WTC11 (cell line): ENCODE measurements at regions not wholly inside any gene's neighbourhood (a gene's known extent, or its start where the extent isn't known, plus 50 kb on each side); places are given as distances from the start of the nearest gene placed in this dataset.

Experiments used
- ATAC-seq: fragments of 200-7000 bp; cut with Tn5 transposase; 2 replicates; pipeline ENCODE4 v1.10.0; 2021; ENCODE audit warnings: mild to moderate bottlenecking, moderate library complexity
- CTCF ChIA-PET: fragments of 300-600 bp; sonication (Branson Sonifier 250); formaldehyde crosslinking; loops from one replicate; lab custom pipeline; 2021; ENCODE audit warnings: antibody characterized with exemption; lab: Charles Lee
- POLR2A ChIA-PET: fragments of 350-600 bp; sonication (Branson Sonifier 250); formaldehyde crosslinking; loops from one replicate; lab custom pipeline; 2021; ENCODE audit warnings: antibody characterized with exemption; lab: Charles Lee
- DNase-seq: peaks from one replicate; pipeline ENCODE4 v3.0.0; 2021; ENCODE audit warnings: low spot score
- H3K27ac Mint-ChIP-seq: 2 replicates; pipeline ENCODE4 v1.8.0; 2021; ENCODE audit warnings: mixed read lengths
- H3K27me3 Mint-ChIP-seq: 2 replicates; pipeline ENCODE4 v1.8.0; 2021; ENCODE audit warnings: low read depth, mild to moderate bottlenecking, moderate library complexity, mixed read lengths
- H3K36me3 Mint-ChIP-seq: 2 replicates; pipeline ENCODE4 v1.8.0; 2021; ENCODE audit warnings: mixed read lengths
- H3K4me1 Mint-ChIP-seq: 2 replicates; pipeline ENCODE4 v1.8.0; 2022; ENCODE audit warnings: mixed read lengths
- H3K4me3 Mint-ChIP-seq: 2 replicates; pipeline ENCODE4 v1.8.0; 2021; ENCODE audit warnings: mild to moderate bottlenecking, moderate library complexity, mixed read lengths
- H3K9me3 Mint-ChIP-seq: 2 replicates; pipeline ENCODE4 v1.8.0; 2021; ENCODE audit warnings: mixed read lengths
- CREB1 ChIP-seq: sonication (generic); formaldehyde crosslinking; IDR thresholded peaks from 2 replicates; pipeline ENCODE4 v1.8.0; 2023; ENCODE audit warnings: mild to moderate bottlenecking, missing genetic modification reagents
- CTCF ChIP-seq: fragments of 200-600 bp; IDR thresholded peaks from 2 replicates; pipeline ENCODE4 v1.8.0; 2022; ENCODE audit warnings: antibody characterized with exemption
- FOXK1 ChIP-seq: sonication (generic); formaldehyde crosslinking; IDR thresholded peaks from 2 replicates; pipeline ENCODE4 v1.8.0; 2022; ENCODE audit warnings: mild to moderate bottlenecking, moderate library complexity, missing genetic modification reagents
- IRF1 ChIP-seq: sonication (generic); formaldehyde crosslinking; IDR thresholded peaks from 2 replicates; pipeline ENCODE4 v1.8.0; 2023; ENCODE audit warnings: missing genetic modification reagents
- MYBL2 ChIP-seq: sonication (generic); formaldehyde crosslinking; IDR thresholded peaks from 2 replicates; pipeline ENCODE4 v1.8.1; 2023; ENCODE audit warnings: mild to moderate bottlenecking, moderate library complexity, missing genetic modification reagents
- PRRX2 ChIP-seq: fragments of 250-450 bp; sonication (Bioruptor Pico); IDR thresholded peaks from 2 replicates; pipeline ENCODE4 v1.8.0; 2021; ENCODE audit warnings: mild to moderate bottlenecking
- SOX15 ChIP-seq: fragments of 250-450 bp; sonication (Bioruptor Pico); IDR thresholded peaks from 2 replicates; pipeline ENCODE4 v1.9.0; 2021; ENCODE audit warnings: mild to moderate bottlenecking
- ZNF121 ChIP-seq: sonication (generic); formaldehyde crosslinking; IDR thresholded peaks from 2 replicates; pipeline ENCODE4 v1.8.0; 2023; ENCODE audit warnings: missing genetic modification reagents
- ZNF138 ChIP-seq: sonication (generic); formaldehyde crosslinking; conservative IDR thresholded peaks from 2 replicates; pipeline ENCODE4 v1.8.1; 2022; ENCODE audit warnings: mild to moderate bottlenecking, moderate library complexity, missing genetic modification reagents
- ZNF396 ChIP-seq: fragments of 250-450 bp; sonication (Bioruptor Pico); IDR thresholded peaks from 2 replicates; pipeline ENCODE4 v1.8.0; 2021; ENCODE audit warnings: mild to moderate bottlenecking, moderate library complexity, borderline replicate concordance
- ZNF416 ChIP-seq: fragments of 250-450 bp; sonication (Bioruptor Pico); IDR thresholded peaks from 2 replicates; pipeline ENCODE4 v1.9.0; 2021; ENCODE audit warnings: mild to moderate bottlenecking, inconsistent platforms
- ZSCAN18 ChIP-seq: fragments of 250-450 bp; sonication (Bioruptor Pico); IDR thresholded peaks from 2 replicates; pipeline ENCODE4 v2.1.2; 2022; ENCODE audit warnings: mild to moderate bottlenecking, moderate library complexity
- TF ChIP-seq, protein P1 (sequence below): fragments of 250-450 bp; sonication (Bioruptor Pico); IDR thresholded peaks from 2 replicates; pipeline ENCODE4 v1.9.0; 2021; ENCODE audit warnings: mild to moderate bottlenecking, borderline replicate concordance
- TF ChIP-seq, protein P2 (sequence below): sonication (generic); formaldehyde crosslinking; IDR thresholded peaks from 2 replicates; pipeline ENCODE4 v1.8.1; 2023; ENCODE audit warnings: mild to moderate bottlenecking, missing genetic modification reagents, moderate library complexity
- TF ChIP-seq, protein P3 (sequence below): sonication (generic); formaldehyde crosslinking; IDR thresholded peaks from 2 replicates; pipeline ENCODE4 v1.8.1; 2023; ENCODE audit warnings: mild to moderate bottlenecking, moderate library complexity, missing genetic modification reagents
- TF ChIP-seq, protein P4 (sequence below): sonication (generic); formaldehyde crosslinking; IDR thresholded peaks from 2 replicates; pipeline ENCODE4 v1.8.0; 2023; ENCODE audit warnings: missing genetic modification reagents, mild to moderate bottlenecking, borderline replicate concordance
- TF ChIP-seq, protein P5 (sequence below): fragments of 250-450 bp; sonication (Bioruptor Pico); IDR thresholded peaks from 2 replicates; pipeline ENCODE4 v1.9.0; 2021; ENCODE audit warnings: mild to moderate bottlenecking
- TF ChIP-seq, protein P6 (sequence below): sonication (generic); formaldehyde crosslinking; IDR thresholded peaks from 2 replicates; pipeline ENCODE4 v1.8.1; 2022; ENCODE audit warnings: low read depth, mild to moderate bottlenecking, moderate library complexity, missing genetic modification reagents, borderline replicate concordance

DNA sequence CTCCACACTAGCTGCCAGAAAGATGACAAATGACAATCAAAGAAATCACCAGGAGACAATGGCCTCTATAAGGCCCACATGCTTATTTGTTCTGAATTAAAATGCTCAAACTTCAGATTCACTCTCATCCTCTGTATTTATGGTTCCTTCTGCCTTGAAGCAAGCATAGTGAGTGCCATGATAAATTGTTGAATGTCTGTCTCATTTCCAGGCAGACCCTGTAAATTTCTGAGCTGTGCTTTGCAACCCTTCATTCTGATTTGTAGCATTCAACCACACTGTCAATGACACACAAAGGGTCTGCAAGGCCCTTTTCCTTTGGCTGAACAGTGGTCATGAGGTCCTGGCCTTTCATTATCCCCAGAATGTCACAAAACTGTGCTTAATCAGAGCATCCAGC lies 506.6 kb upstream of the GHITM start:
- CTCF ChIA-PET: no interaction called here
- ATAC-seq: no peak
- POLR2A ChIA-PET: no interaction called here
- DNase-seq: no peak
- H3K27ac Mint-ChIP-seq: no peak overlapping the region
- H3K27me3 Mint-ChIP-seq: no peaks in the 10 kb centered on the region; the same call in 1 of the 2 replicates
- H3K4me3 Mint-ChIP-seq: no peak overlapping the region
- H3K9me3 Mint-ChIP-seq: no peaks in the 10 kb centered on the region
- H3K36me3 Mint-ChIP-seq: no peaks in the 10 kb centered on the region
- TF ChIP-seq MYBL2 (no peak), ZNF138 (CRISPR knock-in tag) (no peak), CTCF (no peak), PRRX2 (CRISPR knock-in tag) (no peak), ZNF121 (no peak), ZNF416 (CRISPR knock-in tag) (no peak), FOXK1 (CRISPR knock-in tag) (no peak), SOX15 (CRISPR knock-in tag) (no peak), CREB1 (CRISPR knock-in tag) (no peak), ZNF396 (CRISPR knock-in tag) (no peak), IRF1 (CRISPR knock-in tag) (no peak), ZSCAN18 (no peak)
- TF ChIP-seq, protein P1, sequence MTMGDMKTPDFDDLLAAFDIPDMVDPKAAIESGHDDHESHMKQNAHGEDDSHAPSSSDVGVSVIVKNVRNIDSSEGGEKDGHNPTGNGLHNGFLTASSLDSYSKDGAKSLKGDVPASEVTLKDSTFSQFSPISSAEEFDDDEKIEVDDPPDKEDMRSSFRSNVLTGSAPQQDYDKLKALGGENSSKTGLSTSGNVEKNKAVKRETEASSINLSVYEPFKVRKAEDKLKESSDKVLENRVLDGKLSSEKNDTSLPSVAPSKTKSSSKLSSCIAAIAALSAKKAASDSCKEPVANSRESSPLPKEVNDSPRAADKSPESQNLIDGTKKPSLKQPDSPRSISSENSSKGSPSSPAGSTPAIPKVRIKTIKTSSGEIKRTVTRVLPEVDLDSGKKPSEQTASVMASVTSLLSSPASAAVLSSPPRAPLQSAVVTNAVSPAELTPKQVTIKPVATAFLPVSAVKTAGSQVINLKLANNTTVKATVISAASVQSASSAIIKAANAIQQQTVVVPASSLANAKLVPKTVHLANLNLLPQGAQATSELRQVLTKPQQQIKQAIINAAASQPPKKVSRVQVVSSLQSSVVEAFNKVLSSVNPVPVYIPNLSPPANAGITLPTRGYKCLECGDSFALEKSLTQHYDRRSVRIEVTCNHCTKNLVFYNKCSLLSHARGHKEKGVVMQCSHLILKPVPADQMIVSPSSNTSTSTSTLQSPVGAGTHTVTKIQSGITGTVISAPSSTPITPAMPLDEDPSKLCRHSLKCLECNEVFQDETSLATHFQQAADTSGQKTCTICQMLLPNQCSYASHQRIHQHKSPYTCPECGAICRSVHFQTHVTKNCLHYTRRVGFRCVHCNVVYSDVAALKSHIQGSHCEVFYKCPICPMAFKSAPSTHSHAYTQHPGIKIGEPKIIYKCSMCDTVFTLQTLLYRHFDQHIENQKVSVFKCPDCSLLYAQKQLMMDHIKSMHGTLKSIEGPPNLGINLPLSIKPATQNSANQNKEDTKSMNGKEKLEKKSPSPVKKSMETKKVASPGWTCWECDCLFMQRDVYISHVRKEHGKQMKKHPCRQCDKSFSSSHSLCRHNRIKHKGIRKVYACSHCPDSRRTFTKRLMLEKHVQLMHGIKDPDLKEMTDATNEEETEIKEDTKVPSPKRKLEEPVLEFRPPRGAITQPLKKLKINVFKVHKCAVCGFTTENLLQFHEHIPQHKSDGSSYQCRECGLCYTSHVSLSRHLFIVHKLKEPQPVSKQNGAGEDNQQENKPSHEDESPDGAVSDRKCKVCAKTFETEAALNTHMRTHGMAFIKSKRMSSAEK (CRISPR knock-in tag): no peak
- TF ChIP-seq, protein P2, sequence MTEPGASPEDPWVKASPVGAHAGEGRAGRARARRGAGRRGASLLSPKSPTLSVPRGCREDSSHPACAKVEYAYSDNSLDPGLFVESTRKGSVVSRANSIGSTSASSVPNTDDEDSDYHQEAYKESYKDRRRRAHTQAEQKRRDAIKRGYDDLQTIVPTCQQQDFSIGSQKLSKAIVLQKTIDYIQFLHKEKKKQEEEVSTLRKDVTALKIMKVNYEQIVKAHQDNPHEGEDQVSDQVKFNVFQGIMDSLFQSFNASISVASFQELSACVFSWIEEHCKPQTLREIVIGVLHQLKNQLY (CRISPR knock-in tag): no peak
- TF ChIP-seq, protein P3, sequence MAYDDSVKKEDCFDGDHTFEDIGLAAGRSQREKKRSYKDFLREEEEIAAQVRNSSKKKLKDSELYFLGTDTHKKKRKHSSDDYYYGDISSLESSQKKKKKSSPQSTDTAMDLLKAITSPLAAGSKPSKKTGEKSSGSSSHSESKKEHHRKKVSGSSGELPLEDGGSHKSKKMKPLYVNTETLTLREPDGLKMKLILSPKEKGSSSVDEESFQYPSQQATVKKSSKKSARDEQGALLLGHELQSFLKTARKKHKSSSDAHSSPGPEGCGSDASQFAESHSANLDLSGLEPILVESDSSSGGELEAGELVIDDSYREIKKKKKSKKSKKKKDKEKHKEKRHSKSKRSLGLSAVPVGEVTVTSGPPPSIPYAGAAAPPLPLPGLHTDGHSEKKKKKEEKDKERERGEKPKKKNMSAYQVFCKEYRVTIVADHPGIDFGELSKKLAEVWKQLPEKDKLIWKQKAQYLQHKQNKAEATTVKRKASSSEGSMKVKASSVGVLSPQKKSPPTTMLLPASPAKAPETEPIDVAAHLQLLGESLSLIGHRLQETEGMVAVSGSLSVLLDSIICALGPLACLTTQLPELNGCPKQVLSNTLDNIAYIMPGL (CRISPR knock-in tag): no peak
- TF ChIP-seq, protein P4, sequence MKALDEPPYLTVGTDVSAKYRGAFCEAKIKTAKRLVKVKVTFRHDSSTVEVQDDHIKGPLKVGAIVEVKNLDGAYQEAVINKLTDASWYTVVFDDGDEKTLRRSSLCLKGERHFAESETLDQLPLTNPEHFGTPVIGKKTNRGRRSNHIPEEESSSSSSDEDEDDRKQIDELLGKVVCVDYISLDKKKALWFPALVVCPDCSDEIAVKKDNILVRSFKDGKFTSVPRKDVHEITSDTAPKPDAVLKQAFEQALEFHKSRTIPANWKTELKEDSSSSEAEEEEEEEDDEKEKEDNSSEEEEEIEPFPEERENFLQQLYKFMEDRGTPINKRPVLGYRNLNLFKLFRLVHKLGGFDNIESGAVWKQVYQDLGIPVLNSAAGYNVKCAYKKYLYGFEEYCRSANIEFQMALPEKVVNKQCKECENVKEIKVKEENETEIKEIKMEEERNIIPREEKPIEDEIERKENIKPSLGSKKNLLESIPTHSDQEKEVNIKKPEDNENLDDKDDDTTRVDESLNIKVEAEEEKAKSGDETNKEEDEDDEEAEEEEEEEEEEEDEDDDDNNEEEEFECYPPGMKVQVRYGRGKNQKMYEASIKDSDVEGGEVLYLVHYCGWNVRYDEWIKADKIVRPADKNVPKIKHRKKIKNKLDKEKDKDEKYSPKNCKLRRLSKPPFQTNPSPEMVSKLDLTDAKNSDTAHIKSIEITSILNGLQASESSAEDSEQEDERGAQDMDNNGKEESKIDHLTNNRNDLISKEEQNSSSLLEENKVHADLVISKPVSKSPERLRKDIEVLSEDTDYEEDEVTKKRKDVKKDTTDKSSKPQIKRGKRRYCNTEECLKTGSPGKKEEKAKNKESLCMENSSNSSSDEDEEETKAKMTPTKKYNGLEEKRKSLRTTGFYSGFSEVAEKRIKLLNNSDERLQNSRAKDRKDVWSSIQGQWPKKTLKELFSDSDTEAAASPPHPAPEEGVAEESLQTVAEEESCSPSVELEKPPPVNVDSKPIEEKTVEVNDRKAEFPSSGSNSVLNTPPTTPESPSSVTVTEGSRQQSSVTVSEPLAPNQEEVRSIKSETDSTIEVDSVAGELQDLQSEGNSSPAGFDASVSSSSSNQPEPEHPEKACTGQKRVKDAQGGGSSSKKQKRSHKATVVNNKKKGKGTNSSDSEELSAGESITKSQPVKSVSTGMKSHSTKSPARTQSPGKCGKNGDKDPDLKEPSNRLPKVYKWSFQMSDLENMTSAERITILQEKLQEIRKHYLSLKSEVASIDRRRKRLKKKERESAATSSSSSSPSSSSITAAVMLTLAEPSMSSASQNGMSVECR (CRISPR knock-in tag): no peak
- TF ChIP-seq, protein P5, sequence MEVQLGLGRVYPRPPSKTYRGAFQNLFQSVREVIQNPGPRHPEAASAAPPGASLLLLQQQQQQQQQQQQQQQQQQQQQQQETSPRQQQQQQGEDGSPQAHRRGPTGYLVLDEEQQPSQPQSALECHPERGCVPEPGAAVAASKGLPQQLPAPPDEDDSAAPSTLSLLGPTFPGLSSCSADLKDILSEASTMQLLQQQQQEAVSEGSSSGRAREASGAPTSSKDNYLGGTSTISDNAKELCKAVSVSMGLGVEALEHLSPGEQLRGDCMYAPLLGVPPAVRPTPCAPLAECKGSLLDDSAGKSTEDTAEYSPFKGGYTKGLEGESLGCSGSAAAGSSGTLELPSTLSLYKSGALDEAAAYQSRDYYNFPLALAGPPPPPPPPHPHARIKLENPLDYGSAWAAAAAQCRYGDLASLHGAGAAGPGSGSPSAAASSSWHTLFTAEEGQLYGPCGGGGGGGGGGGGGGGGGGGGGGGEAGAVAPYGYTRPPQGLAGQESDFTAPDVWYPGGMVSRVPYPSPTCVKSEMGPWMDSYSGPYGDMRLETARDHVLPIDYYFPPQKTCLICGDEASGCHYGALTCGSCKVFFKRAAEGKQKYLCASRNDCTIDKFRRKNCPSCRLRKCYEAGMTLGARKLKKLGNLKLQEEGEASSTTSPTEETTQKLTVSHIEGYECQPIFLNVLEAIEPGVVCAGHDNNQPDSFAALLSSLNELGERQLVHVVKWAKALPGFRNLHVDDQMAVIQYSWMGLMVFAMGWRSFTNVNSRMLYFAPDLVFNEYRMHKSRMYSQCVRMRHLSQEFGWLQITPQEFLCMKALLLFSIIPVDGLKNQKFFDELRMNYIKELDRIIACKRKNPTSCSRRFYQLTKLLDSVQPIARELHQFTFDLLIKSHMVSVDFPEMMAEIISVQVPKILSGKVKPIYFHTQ (CRISPR knock-in tag): no peak
- TF ChIP-seq, protein P6, sequence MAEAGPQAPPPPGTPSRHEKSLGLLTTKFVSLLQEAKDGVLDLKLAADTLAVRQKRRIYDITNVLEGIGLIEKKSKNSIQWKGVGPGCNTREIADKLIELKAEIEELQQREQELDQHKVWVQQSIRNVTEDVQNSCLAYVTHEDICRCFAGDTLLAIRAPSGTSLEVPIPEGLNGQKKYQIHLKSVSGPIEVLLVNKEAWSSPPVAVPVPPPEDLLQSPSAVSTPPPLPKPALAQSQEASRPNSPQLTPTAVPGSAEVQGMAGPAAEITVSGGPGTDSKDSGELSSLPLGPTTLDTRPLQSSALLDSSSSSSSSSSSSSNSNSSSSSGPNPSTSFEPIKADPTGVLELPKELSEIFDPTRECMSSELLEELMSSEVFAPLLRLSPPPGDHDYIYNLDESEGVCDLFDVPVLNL: no peak
- TF ChIP-seq, all 79 proteins: peak for 0
- peaks cover 2% of the 10 kb centered on the region; the same call in 1 of the 2 replicates for H3K4me1 Mint-ChIP-seq
